ENCODE measurements at regions not wholly inside any gene's neighbourhood (a gene's known extent, or its start where the extent isn't known, plus 50 kb on each side); places are given as distances from the start of the nearest gene placed in this dataset.
"Not testable (repeated sequence)": the region's sequence is repeated elsewhere in the genome, so short reads cannot be mapped to it uniquely, and the experiment has no call there.

- DNase-seq = no peak
Measured at GRCh38 chr4:78660559-78660958, 109.0 kb downstream of the ANXA3 start.

- DNase-seq = no peak
Measured at GRCh38 chr4:78661086-78661690, 109.6 kb downstream of the ANXA3 start.

GRCh38 chr4:78661921-78662521 is 110.5 kb downstream of the ANXA3 start:
- DNase-seq = peak; percentile 44

DNA sequence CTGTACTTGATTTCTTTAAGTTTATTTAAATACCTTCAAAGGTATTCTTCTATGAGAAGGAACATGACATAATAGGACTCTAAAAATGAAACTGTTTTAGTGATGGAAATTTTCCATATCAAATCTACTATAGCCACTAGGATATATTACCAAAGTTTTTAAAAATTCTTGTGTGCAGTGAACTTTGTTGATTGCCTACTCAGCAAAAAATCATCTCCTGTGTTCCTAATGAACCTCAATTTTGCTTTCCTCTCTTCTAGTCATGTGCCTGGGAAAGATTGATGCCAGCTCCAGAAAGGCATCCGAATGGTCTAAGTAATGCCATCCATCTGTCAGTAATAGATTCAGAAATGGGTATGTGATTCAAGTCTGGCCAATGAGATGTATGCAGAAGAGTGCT is 111.1 kb downstream of the ANXA3 start:
- no peak for DNase-seq

DNA sequence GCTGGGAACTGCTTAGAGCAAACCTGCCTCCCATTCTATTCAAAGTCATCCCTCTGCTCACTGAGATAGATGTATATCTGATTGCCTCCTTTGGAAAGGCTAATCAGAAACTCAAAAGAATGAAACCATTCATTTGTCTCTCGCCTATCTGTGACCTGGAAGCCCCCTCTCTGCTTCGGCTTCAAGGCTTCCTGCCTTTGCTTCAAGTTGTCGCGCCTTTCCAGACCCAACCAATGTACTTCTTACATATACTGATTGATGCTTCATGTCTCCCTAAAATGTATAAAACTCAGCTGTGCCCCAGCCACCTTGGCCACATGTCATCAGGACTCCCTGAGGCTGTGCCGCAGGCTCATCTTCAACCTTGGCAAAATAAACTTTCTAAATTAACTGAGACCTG is 111.9 kb upstream of the BMP2K start:
- DNase-seq = not testable (repeated sequence)

DNA sequence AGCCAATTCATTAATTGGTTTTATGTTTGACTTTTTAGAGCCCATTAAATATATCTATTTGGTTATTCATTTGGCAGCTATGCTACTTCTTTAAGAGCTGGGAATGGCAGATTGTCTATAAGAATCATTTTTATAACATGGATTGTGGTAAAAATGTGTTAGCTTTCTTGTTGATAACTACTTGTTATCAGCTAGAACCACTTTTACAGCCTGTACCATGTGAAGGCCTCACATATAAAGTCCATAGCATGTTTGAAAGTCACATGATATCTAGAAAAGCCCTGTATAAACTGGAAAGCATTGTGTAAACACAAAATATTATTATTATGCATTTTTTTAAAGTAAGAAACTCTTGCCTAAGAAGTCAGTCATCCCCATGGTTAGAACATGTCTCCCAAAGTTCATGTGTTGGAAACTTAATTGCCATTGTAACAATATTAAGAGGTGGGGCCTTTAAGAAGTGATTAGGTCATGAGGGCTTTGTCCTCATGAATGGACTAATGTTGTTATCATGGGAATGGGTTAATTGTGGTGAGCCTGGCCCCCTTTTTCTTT is 110.9 kb upstream of the BMP2K start:
- no peak for DNase-seq

- DNase-seq = no peak
Measured at GRCh38 chr4:78666830-78667258, 109.3 kb upstream of the BMP2K start.

GRCh38 chr4:78667325-78667724 is 108.8 kb upstream of the BMP2K start:
- no peak for DNase-seq

GRCh38 chr4:78667764-78668163 is 108.4 kb upstream of the BMP2K start:
- DNase-seq = no peak

GRCh38 chr4:78669453-78669852 is 106.7 kb upstream of the BMP2K start:
- no peak for DNase-seq

DNA sequence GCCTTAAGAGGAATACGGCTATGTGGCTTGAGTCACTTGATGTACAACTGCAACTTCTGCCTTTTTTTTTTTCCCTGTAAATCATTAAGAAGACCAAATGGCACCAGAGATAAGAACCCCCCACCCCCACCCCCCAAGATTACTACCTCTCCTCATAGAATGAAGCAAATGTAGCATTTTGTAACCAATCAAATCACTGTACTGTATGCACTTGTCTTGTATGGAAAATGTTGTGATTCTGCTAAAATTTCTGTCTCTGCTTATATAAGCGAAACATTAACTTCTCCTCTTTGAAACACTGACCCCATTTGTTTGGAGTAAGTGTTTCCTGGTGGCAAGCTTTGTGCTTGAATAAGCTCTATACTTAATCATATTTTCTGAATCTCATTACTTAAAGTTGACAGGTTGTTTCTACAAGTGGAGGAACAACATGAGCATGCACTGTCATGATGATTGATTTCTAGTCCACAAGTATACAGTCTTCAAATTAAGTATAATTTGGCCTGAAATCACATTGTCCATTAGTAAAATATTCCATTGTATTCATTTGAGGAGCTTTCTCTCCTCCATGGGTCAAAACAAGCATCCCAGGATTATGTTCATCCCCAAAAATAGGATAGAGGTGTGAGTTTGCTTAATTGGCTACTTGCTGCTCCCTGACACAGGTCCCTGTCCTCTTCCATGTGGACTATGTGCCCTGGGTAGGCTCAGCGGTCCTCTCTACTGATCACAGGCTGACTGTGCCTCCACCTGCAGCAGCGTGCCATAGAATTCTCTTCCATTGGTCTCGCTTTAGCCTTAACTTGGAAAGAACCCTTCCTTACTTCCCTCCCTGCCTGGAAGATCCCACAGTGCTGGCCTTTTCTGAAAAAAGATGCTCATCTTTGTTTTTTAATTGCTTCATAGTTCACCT is 104.0 kb upstream of the BMP2K start:
- no peak for DNase-seq

GRCh38 chr4:78673337-78673736 is 102.8 kb upstream of the BMP2K start:
- DNase-seq = no peak

- no peak for DNase-seq
Measured at GRCh38 chr4:78675325-78675724, 100.8 kb upstream of the BMP2K start.

GRCh38 chr4:78682070-78682469 is 94.1 kb upstream of the BMP2K start:
- no peak for DNase-seq

- DNase-seq = no peak
Measured at GRCh38 chr4:78683352-78683751, 92.8 kb upstream of the BMP2K start.

DNA sequence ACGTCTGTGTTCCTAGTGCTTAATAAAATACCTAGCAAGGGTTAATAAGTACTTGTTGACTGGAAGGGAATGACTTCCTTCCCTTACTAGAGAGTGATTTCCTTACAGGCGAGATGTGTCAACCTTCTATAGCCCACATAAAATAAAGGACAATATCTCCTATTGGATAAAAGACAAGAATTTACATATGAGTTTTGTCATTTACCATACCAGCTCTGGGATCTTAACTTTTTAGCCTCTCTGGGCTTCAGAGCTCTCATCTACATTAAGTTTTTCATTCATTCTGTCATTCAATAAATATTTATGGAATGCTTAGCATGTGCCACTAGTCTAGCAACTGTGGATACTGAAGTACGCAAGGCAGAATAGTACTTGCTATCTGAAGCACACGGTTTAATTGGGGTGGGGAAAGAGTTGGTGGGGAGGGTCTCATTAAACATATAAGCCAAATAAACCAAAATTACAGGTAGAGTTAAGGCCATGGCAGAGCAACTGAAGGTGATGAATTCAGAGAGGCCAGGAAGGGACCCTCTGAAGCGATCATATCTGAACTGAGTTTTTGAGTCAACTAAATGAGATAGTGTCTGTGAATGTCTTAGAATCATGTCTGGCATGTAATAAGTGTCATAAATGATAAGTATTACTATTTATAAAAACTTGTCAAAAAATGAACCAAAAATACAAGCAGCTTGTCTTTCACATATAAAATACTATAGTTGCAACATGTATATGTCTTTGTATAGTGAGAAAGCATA is 91.6 kb upstream of the BMP2K start:
- no peak for DNase-seq

DNA sequence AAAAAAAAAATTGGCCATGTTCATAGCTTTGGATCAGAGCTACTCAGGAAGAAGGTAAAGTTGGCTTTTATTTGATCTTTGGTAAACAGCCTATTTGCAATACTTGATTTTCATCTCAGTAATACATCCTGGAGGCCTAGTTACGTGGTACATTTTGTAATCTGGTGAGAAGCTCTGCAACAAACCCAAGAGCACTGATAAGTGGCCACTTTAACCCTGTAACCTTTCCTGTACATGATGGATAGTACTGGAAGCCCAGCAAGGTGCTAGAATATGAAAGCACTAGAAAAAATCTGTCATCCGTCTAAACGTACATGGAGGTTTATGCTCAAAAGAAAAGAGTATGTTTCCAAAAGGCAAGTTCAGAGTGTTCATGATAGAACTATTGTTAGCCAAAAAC is 88.3 kb upstream of the BMP2K start:
- DNase-seq = no peak

DNA sequence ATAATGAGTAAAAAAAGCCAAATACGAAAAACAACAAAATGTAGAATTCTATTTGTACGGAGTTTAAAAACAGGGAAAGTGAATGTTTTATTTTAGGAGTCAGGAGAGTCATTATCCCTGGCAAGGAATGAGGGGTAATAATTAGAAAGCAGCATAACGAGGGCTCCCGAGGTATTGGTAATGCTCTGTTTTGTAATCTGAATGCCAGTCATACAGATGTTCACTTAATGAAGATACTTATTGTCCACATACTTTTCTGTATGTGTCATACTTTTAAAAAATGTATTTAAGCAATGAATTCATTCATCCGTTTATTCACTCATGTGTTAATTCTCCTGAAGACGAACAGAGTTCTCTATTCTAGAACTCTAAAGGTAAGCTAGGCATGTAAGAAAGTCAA is 87.8 kb upstream of the BMP2K start:
- DNase-seq = no peak

DNA sequence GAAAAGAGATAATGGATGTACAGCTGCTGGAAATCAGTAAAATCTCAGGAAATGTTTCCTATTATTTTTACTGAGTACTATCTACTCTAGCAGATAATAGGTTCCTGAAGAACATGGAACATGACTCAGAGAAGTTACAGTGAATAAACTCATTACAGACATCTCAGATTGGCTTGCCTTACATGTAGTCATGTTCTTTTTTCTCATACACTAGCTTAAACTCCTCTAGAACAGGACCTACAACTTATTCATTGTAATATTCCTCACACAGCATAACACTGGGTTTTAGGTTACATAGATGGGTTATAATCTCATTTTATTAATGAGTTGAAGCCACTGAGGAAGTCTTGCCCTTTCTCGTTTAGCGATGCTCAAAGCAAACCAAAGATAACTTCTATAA is 86.9 kb upstream of the BMP2K start:
- DNase-seq = no peak

DNA sequence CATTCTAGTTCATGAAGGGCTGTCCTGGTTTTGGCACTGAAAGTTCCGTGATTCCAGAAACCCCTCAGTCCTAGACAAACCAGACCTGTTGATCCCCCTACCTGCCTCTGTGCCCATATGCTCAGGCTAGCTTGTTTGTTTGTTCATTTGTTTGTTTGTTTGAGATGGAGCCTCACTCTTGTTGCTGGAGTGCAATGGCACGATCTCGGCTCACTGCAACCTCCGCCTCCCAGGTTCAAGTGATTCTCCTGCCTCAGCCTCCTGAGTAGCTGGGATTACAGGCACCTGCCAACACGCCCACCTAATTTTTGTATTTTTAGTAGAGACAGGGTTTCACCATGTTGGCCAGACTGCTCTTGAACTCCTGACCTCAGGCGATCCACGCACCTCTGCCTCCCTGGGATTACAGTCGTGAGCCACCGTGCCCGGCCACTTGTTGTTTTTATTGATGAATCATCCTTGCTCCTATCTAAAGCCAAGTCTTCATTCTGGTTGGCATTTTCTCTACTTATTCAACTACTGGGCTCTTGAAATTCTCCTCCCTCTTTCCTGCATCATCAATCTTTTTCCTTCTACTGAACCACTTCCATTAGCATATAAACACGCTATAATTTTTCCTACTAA is 86.3 kb upstream of the BMP2K start:
- DNase-seq = no peak

DNA sequence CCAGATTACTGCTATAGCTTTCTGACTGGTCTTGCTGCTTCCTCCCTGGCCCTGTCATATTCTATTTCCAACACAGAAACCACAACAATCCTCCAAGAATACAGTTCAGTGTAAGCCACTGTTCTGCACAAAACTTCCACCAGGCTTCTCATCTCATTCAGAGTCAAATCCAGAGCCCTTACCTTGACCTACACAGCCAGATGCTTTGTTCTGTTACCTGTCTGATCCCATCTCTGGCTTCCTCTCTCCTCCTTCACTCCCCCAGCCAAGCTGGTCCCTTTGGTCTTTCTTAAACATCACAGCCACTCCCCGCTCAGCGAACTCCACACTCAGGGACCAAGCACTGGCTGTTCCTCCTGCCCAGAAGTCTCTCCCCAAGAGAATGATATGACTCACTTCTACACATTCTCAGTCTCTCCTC is 84.8 kb upstream of the BMP2K start:
- no peak for DNase-seq
